ENCODE measurements at regions not wholly inside any gene's neighbourhood (a gene's known extent, or its start where the extent isn't known, plus 50 kb on each side); places are given as distances from the start of the nearest gene placed in this dataset.

- TF ChIP-seq, protein P1, sequence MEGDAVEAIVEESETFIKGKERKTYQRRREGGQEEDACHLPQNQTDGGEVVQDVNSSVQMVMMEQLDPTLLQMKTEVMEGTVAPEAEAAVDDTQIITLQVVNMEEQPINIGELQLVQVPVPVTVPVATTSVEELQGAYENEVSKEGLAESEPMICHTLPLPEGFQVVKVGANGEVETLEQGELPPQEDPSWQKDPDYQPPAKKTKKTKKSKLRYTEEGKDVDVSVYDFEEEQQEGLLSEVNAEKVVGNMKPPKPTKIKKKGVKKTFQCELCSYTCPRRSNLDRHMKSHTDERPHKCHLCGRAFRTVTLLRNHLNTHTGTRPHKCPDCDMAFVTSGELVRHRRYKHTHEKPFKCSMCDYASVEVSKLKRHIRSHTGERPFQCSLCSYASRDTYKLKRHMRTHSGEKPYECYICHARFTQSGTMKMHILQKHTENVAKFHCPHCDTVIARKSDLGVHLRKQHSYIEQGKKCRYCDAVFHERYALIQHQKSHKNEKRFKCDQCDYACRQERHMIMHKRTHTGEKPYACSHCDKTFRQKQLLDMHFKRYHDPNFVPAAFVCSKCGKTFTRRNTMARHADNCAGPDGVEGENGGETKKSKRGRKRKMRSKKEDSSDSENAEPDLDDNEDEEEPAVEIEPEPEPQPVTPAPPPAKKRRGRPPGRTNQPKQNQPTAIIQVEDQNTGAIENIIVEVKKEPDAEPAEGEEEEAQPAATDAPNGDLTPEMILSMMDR (IDR thresholded peaks at IDR 0.05; ENCODE audit: insufficient read depth, low read length, poor library complexity, severe bottlenecking), result no peak
- DNase-seq (ENCODE audit: low read depth), result no peak
Measured at GRCh38 chr1:209063767-209064659, 519.5 kb upstream of the CAMK1G start.

GRCh38 chr1:209064850-209065706, 518.4 kb upstream of the CAMK1G start:
- H3K27me3 ChIP-seq (ENCODE audit: control insufficient read depth, insufficient read depth, low read length), result no peaks in the 10 kb centered on the region
- TF ChIP-seq, protein P1 (IDR thresholded peaks at IDR 0.05; ENCODE audit: insufficient read depth, low read length, poor library complexity, severe bottlenecking), result no peak
- DNase-seq (ENCODE audit: low read depth), result no peak
- H3K36me3 ChIP-seq (ENCODE audit: control insufficient read depth, insufficient read depth, low read length), result no peaks in the 10 kb centered on the region
- no peak overlapping the region for H3K4me3 ChIP-seq (ENCODE audit: low read depth, low read length)

More at GRCh38 chr1:209063767-209064659, 519.5 kb upstream of the CAMK1G start:
- Histone ChIP-seq H3K27me3 (ENCODE audit: control insufficient read depth, insufficient read depth, low read length) (no peaks in the 10 kb centered on the region), H3K4me3 (ENCODE audit: low read depth, low read length) (no peak overlapping the region), H3K36me3 (ENCODE audit: control insufficient read depth, insufficient read depth, low read length) (no peaks in the 10 kb centered on the region)

- Histone ChIP-seq H3K27me3 (ENCODE audit: control insufficient read depth, insufficient read depth, low read length) (no peaks in the 10 kb centered on the region), H3K36me3 (ENCODE audit: control insufficient read depth, insufficient read depth, low read length) (no peaks in the 10 kb centered on the region), H3K4me3 (ENCODE audit: low read depth, low read length) (no peak overlapping the region)
- TF ChIP-seq, protein P1 (IDR thresholded peaks at IDR 0.05; ENCODE audit: insufficient read depth, low read length, poor library complexity, severe bottlenecking), result no peak
- DNase-seq (ENCODE audit: low read depth), result peak; percentile 31
Measured at GRCh38 chr1:209072481-209072880, 511.0 kb upstream of the CAMK1G start.

DNA sequence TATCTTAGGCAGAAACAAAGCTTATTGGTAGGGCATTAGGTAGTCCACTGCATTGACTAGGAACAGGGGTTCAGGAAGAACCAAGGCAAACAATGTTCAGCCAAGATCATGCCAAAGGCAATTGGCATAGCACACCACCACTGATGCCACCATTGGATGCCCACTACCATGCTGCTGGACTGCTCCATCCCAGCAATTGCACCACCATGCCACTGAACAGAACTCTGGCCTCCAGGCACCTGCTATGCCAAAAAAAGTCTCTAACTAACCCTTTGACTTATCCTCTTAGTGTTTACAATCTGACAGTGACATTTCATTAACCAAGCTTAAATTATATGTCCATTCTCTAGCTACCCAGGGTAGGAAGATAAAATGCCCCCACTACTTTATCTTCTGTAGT, 509.6 kb upstream of the CAMK1G start:
- no peak for DNase-seq (ENCODE audit: low read depth)
- H3K27me3 ChIP-seq (ENCODE audit: control insufficient read depth, insufficient read depth, low read length), result no peaks in the 10 kb centered on the region
- TF ChIP-seq, protein P1 (IDR thresholded peaks at IDR 0.05; ENCODE audit: insufficient read depth, low read length, poor library complexity, severe bottlenecking), result no peak
- H3K4me3 ChIP-seq (ENCODE audit: low read depth, low read length), result no peak overlapping the region
- no peaks in the 10 kb centered on the region for H3K36me3 ChIP-seq (ENCODE audit: control insufficient read depth, insufficient read depth, low read length)

DNA sequence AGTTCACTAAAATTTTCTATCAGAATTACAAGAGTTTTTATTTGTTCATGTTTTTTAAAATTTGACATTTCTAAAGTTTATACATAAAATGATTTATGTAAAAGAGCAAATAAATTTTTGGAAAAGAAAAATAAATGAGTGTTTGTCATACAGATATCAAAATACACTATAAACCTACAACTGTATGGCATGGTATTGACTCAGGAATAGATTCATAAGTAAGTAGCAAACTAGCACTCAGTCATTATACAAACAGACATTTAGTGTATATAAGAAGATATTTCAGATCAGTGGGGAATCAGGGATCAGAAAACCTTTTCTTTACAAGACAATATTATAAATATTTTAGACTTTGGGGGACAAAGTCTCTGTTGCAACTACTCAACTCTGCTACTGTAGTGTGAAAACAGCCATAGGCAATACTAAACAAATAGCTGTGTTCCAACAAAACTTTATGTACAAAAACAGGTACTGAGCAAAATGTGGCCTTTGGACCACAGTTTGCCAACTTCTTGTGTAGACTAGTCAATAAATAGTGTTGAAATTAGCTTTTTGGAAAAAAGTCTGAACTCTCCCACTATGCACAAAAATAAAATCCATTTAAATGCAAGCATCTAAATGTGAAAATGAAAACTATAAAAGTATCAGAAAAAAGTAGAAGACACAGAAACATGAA, 508.8 kb upstream of the CAMK1G start:
- Histone ChIP-seq H3K4me3 (ENCODE audit: low read depth, low read length) (no peak overlapping the region), H3K27me3 (ENCODE audit: control insufficient read depth, insufficient read depth, low read length) (no peaks in the 10 kb centered on the region), H3K36me3 (ENCODE audit: control insufficient read depth, insufficient read depth, low read length) (no peaks in the 10 kb centered on the region)
- TF ChIP-seq, protein P1 (IDR thresholded peaks at IDR 0.05; ENCODE audit: insufficient read depth, low read length, poor library complexity, severe bottlenecking), result no peak
- DNase-seq (ENCODE audit: low read depth), result no peak
